Vagina (tissue), 2 donors: ENCODE measurements at regions not wholly inside any gene's neighbourhood (a gene's known extent, or its start where the extent isn't known, plus 50 kb on each side); places are given as distances from the start of the nearest gene placed in this dataset.

Experiments
- DNase-seq, 2 donors: peaks; one replicate each; pipeline ENCODE4 v3.0.0-alpha.2; 2017; ENCODE audit errors: extremely low spot score in 2 of 2
- H3K27ac ChIP-seq: fragments of 200-600 bp; sonication (generic); one replicate; pipeline ENCODE4 v1.5.1; 2019
- H3K27me3 ChIP-seq: fragments of 200-600 bp; sonication (generic); one replicate; pipeline ENCODE4 v1.5.1; 2019
- H3K36me3 ChIP-seq, 2 donors: fragments of 200-600 bp; sonication (generic); one replicate each; pipeline ENCODE4 v1.5.1; 2017 to 2019
- H3K4me1 ChIP-seq: fragments of 200-600 bp; sonication (generic); one replicate; pipeline ENCODE4 v1.5.1; 2019
- H3K4me3 ChIP-seq, 2 donors: fragments of 200-600 bp; sonication (generic); 1 replicate in 1 of 2; 2 replicates in 1 of 2; pipeline ENCODE4 v1.5.1; 2016 to 2019
- H3K9me3 ChIP-seq: fragments of 200-600 bp; sonication (generic); one replicate; pipeline ENCODE4 v1.5.1; 2019
- POLR2A ChIP-seq, 2 donors: fragments of 450-650 bp; IDR thresholded peaks; one replicate each; pipeline ENCODE4 v1.6.1; 2017; ENCODE audit warnings: antibody characterized with exemption in 2 of 2, mild to moderate bottlenecking in 2 of 2, moderate library complexity in 2 of 2
- POLR2AphosphoS5 ChIP-seq, 2 donors: sonication (generic); formaldehyde crosslinking; IDR thresholded peaks; one replicate each; pipeline ENCODE4 v1.9.0; 2017; ENCODE audit warnings: antibody characterized with exemption in 2 of 2, mild to moderate bottlenecking in 2 of 2, low read depth in 1 of 2; ENCODE audit not compliant: insufficient read depth in 1 of 2
- intact Hi-C: fragments of 100-400 bp; cut with DNase I; formaldehyde crosslinking; loops from one replicate; pipeline ENCODE4 v1.15.1; 2023
- TF ChIP-seq, protein P1 (sequence below), 3 experiments: fragments of 450-650 bp in 2 of 3; fragments of 200-600 bp in 1 of 3; sonication (generic) in 1 of 3; IDR thresholded peaks; one replicate each; pipeline ENCODE4 v1.5.1; 2017 to 2019; ENCODE audit warnings: antibody characterized with exemption in 3 of 3, mild to moderate bottlenecking in 2 of 3, moderate library complexity in 2 of 3

DNA sequence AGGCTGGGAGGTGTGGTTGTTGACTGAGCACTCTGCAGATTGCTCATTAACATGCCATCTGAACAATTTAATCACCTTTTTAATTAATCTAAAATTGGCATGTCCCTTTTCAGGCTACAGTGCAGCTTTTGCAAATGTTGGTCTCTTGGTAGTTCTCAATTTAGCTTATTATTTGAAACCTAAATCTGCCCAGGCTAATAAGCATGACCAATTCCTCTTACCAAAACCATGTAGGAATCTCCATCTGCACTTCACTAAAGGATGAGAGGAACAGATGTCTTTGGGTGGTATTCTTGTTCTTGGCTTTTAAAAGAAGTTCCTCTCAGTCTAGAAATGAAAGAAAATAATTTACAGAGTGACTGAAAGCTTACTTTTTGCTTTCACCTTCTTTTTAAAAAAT lies 190.1 kb upstream of the RMST start:
- TF ChIP-seq, protein P1, sequence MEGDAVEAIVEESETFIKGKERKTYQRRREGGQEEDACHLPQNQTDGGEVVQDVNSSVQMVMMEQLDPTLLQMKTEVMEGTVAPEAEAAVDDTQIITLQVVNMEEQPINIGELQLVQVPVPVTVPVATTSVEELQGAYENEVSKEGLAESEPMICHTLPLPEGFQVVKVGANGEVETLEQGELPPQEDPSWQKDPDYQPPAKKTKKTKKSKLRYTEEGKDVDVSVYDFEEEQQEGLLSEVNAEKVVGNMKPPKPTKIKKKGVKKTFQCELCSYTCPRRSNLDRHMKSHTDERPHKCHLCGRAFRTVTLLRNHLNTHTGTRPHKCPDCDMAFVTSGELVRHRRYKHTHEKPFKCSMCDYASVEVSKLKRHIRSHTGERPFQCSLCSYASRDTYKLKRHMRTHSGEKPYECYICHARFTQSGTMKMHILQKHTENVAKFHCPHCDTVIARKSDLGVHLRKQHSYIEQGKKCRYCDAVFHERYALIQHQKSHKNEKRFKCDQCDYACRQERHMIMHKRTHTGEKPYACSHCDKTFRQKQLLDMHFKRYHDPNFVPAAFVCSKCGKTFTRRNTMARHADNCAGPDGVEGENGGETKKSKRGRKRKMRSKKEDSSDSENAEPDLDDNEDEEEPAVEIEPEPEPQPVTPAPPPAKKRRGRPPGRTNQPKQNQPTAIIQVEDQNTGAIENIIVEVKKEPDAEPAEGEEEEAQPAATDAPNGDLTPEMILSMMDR (IDR thresholded peaks at IDR 0.05), result no peak
- no peak for TF ChIP-seq POLR2A (IDR thresholded peaks at IDR 0.05)
- TF ChIP-seq POLR2AphosphoS5 (IDR thresholded peaks at IDR 0.05; ENCODE audit: insufficient read depth in 1 of 2, low read depth in 1 of 2), result no peak
- Histone ChIP-seq H3K4me3 (no peak overlapping the region), H3K36me3 (no peaks in the 10 kb centered on the region), H3K27ac (no peak overlapping the region), H3K4me1 (no peaks in the 10 kb centered on the region), H3K9me3 (no peaks in the 10 kb centered on the region), H3K27me3 (no peaks in the 10 kb centered on the region)
- DNase-seq, result no peak
- intact Hi-C loops, result no loop called here

DNA sequence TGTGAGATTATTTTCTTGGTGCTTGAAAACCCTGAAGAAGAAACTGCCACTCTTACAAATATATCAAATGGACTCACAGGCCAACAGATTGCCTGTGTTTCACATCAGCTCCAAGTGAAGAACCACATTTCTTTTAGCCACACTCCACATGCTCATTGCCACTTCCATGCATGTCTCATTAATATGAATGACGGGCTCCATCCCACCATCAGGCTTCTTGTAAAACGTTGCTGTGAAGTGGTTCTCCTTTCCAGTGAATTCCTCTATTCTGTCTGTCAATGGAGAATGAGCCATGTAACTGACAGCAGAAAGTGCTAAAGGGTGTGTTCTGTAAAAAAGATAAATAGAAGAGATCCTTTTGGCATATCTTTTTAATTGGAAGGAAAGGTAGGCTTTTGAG lies 188.2 kb upstream of the RMST start:
- intact Hi-C loops, result no loop called here
- no peaks in the 10 kb centered on the region for H3K27me3 ChIP-seq
- H3K36me3 ChIP-seq, result no peaks in the 10 kb centered on the region
- H3K4me3 ChIP-seq, result no peak overlapping the region
- H3K9me3 ChIP-seq, result no peaks in the 10 kb centered on the region
- TF ChIP-seq, protein P1 (IDR thresholded peaks at IDR 0.05), result no peak
- TF ChIP-seq POLR2A (IDR thresholded peaks at IDR 0.05), result no peak
- TF ChIP-seq POLR2AphosphoS5 (IDR thresholded peaks at IDR 0.05; ENCODE audit: insufficient read depth in 1 of 2, low read depth in 1 of 2), result no peak
- H3K4me1 ChIP-seq, result no peaks in the 10 kb centered on the region
- H3K27ac ChIP-seq, result no peak overlapping the region
- DNase-seq, result no peak

DNA sequence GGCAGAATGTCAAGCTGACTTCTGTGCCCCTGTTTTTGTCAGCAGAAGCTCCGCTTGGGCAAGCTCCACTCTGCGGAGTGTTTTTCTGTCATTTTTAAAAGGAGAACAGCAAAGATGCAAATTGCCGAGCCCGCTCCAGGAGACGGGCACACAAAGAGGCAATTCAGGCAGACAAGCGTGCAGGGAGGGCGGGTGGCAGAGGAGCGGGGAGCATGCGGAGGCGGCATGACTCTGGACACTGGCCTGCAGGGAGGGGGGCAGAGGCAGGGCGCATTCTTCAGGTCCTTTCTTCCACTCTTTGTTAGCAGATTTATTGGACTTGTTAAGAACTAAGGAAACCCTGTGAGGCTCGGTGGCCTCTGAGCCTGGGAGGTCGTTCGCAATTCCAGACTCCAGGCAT lies 187.3 kb upstream of the RMST start:
- no peak for DNase-seq
- TF ChIP-seq POLR2A (IDR thresholded peaks at IDR 0.05) (no peak), POLR2AphosphoS5 (IDR thresholded peaks at IDR 0.05; ENCODE audit: insufficient read depth in 1 of 2, low read depth in 1 of 2) (no peak)
- TF ChIP-seq, protein P1 (IDR thresholded peaks at IDR 0.05), result no peak
- no peaks in the 10 kb centered on the region for H3K27me3 ChIP-seq
- intact Hi-C loops, result no loop called here
- H3K36me3 ChIP-seq, result no peaks in the 10 kb centered on the region
- H3K4me3 ChIP-seq, result no peak overlapping the region
- no peaks in the 10 kb centered on the region for H3K9me3 ChIP-seq
- no peaks in the 10 kb centered on the region for H3K4me1 ChIP-seq
- no peak overlapping the region for H3K27ac ChIP-seq

DNA sequence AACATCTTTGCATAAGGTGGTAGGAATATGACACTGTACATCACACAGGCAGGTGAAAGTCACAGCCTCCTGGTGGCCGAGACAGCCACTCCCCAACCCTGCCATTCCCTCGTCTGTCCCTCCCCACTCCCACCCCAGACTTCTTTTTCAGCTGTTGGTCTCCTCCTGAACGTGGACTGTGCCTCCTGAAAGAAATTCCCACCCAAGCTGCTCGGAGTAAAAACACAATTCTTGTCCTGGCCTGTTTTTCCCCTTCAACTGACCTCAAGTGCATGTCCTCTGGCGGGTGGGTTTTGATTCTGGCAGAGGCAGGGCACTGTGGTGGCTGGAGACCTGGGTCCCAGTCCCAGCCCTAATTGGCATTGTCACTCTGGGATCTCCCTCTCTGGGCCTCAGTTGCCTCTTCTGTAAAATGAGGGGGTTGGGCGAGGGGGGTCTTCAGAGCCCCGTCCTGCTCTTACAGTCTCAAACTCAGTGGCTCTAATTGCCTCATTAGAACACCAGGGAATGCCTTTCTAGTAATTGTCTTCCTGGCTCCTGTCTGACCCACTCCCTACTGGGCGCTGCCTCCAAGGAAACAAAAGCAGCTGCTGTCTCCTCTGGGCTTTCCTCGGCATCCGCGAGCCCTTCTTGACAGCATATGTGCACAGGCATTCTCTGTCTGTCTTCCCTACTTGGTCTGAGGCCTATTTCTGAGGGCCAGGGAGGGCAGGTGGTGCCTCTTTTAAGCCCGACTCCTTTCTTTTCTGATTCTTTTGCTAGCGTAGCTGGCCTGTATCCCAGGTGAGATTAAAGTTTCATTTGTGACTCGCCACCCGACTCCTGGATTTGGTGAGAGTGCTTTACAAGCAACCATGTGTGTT lies 186.6 kb upstream of the RMST start:
- no peak overlapping the region for H3K27ac ChIP-seq
- no peak for TF ChIP-seq POLR2AphosphoS5 (IDR thresholded peaks at IDR 0.05; ENCODE audit: insufficient read depth in 1 of 2, low read depth in 1 of 2)
- TF ChIP-seq, protein P1 (IDR thresholded peaks at IDR 0.05), result no peak
- no peak for TF ChIP-seq POLR2A (IDR thresholded peaks at IDR 0.05)
- H3K9me3 ChIP-seq, result no peaks in the 10 kb centered on the region
- DNase-seq, result no peak
- intact Hi-C loops, result no loop called here
- H3K36me3 ChIP-seq, result no peaks in the 10 kb centered on the region
- H3K4me3 ChIP-seq, result no peak overlapping the region
- H3K4me1 ChIP-seq, result no peaks in the 10 kb centered on the region
- H3K27me3 ChIP-seq, result no peaks in the 10 kb centered on the region
